K562 (cell line): ENCODE measurements at regions not wholly inside any gene's neighbourhood (a gene's known extent, or its start where the extent isn't known, plus 50 kb on each side); places are given as distances from the start of the nearest gene placed in this dataset.

Experiments
- ATAC-seq: fragments of 200-7000 bp; cut with Tn5 transposase; 3 replicates; pipeline ENCODE4 v1.9.1; 2020; ENCODE audit warnings: moderate library complexity
- BruUV-seq: library from RNA; stranded (reverse); fragments of 400-500 nt; replicated peaks from 2 replicates; lab custom pipeline; 2021; lab: Mats Ljungman, UMichigan
- CTCF ChIA-PET: fragments of 300-600 bp; formaldehyde crosslinking; extraction: SDS; loops from one replicate; lab custom pipeline; 2021; ENCODE audit warnings: low intra/inter-chr PET ratio; lab: Yijun Ruan, JAX
- POLR2A ChIA-PET: fragments of 300-600, 350-650 bp; sonication (Branson Sonifier 250); formaldehyde crosslinking; extraction: SDS; loops from one replicate; lab custom pipeline; 2021; ENCODE audit warnings: antibody characterized with exemption, inconsistent platforms; lab: Yijun Ruan, JAX
- DNase-seq, 4 experiments: peaks; one replicate each; pipeline versions ENCODE4 v3.0.0 to v3.0.0-alpha.2; 2011 to 2018; ENCODE audit warnings: low spot score in 3 of 4, mixed read lengths in 3 of 4; ENCODE audit errors: extremely low read depth in 1 of 4
- FAIRE-seq: peaks from 2 replicates; lab custom pipeline; 2011; peaks lifted over from hg19 to GRCh38; lab: Jason Lieb, UNC
- H2AFZ ChIP-seq: 2 replicates; pipeline ENCODE4 v1.6.0; 2011; ENCODE audit warnings: low read depth, low read length, control low read depth, inconsistent platforms
- H3K27ac ChIP-seq: fragments of 200-600 bp; 3 replicates; pipeline ENCODE4 v1.8.0; 2011; ENCODE audit warnings: low read depth, mild to moderate bottlenecking, control low read depth, inconsistent platforms, low read length, moderate library complexity, mixed read lengths; ENCODE audit errors: extremely low read depth
- H3K27me3 ChIP-seq, 2 experiments: fragments of 300-600 bp in 1 of 2; 2 replicates in 1 of 2; 3 replicates in 1 of 2; pipeline versions ENCODE4 v1.6.0 to v1.8.0; 2011; ENCODE audit warnings: inconsistent platforms in 2 of 2, low read length in 2 of 2, mild to moderate bottlenecking in 1 of 2, mixed read lengths in 1 of 2, moderate library complexity in 1 of 2; ENCODE audit not compliant: control insufficient read depth in 2 of 2, insufficient read depth in 2 of 2
- H3K36me3 ChIP-seq: fragments of 300-600 bp; 3 replicates; pipeline ENCODE4 v1.8.0; 2011; ENCODE audit warnings: mild to moderate bottlenecking, low read length, inconsistent platforms; ENCODE audit not compliant: control insufficient read depth, insufficient read depth
- H3K4me1 ChIP-seq, 2 experiments: fragments of 200-600 bp in 1 of 2; replicated peaks in 1 of 2; 2 replicates in 1 of 2; 3 replicates in 1 of 2; pipeline versions ENCODE4 v1.5.1 to v1.8.0; 2011; ENCODE audit warnings: inconsistent platforms in 2 of 2, low read length in 2 of 2, mild to moderate bottlenecking in 1 of 2, mixed read lengths in 1 of 2, moderate library complexity in 1 of 2; ENCODE audit not compliant: control insufficient read depth in 2 of 2, insufficient read depth in 2 of 2
- H3K4me2 ChIP-seq: 2 replicates; pipeline ENCODE4 v1.6.1; 2011; ENCODE audit warnings: low read length, control low read depth, inconsistent platforms, mixed read lengths; ENCODE audit not compliant: insufficient read depth
- H3K4me3 ChIP-seq: fragments of 200-600 bp; sonication (generic), shearing (Covaris generic); 2 replicates; pipeline ENCODE4 v1.5.1; 2016; ENCODE audit warnings: control low read depth, inconsistent platforms
- H3K79me2 ChIP-seq: fragments of 200-600 bp; 3 replicates; pipeline ENCODE4 v1.8.0; 2011; ENCODE audit warnings: low read length, inconsistent platforms; ENCODE audit not compliant: control insufficient read depth, insufficient read depth
- H3K9ac ChIP-seq, 2 experiments: 2 replicates each; pipeline versions ENCODE4 v1.6.0 to v1.6.1; 2011; ENCODE audit warnings: low read depth in 2 of 2, low read length in 2 of 2, control low read depth in 1 of 2, inconsistent platforms in 1 of 2, mild to moderate bottlenecking in 1 of 2, mixed read lengths in 1 of 2; ENCODE audit not compliant: insufficient read depth in 1 of 2
- H3K9me1 ChIP-seq: one replicate; pipeline ENCODE4 v1.6.0; 2011; ENCODE audit warnings: inconsistent platforms, mild to moderate bottlenecking, low read length, moderate library complexity; ENCODE audit not compliant: control insufficient read depth, insufficient read depth
- H3K9me3 ChIP-seq: replicated peaks from 2 replicates; pipeline ENCODE4 v1.5.1; 2011; ENCODE audit warnings: low read depth, low read length, inconsistent platforms; ENCODE audit not compliant: control insufficient read depth, insufficient read depth
- H4K20me1 ChIP-seq: replicated peaks from 2 replicates; pipeline ENCODE4 v1.6.1; 2011; ENCODE audit warnings: low read length, inconsistent platforms, mixed read lengths; ENCODE audit not compliant: control insufficient read depth, insufficient read depth
- CBX2 ChIP-seq: fragments of 200-600 bp; sonication (generic); IDR thresholded peaks from one replicate; pipeline ENCODE4 v1.6.1; 2012; ENCODE audit warnings: mild to moderate bottlenecking, low read length, inconsistent platforms; ENCODE audit not compliant: insufficient read depth, poor library complexity, severe bottlenecking
- KLF6 ChIP-seq: fragments of 250-450 bp; sonication (Bioruptor Pico); IDR thresholded peaks from 2 replicates; pipeline ENCODE4 v1.4.0; 2020; ENCODE audit warnings: mild to moderate bottlenecking, moderate library complexity, borderline replicate concordance
- MAZ ChIP-seq, 2 experiments: fragments of 450-650 bp in 1 of 2; sonication (generic) in 1 of 2; formaldehyde crosslinking; IDR thresholded peaks in 1 of 2; conservative IDR thresholded peaks in 1 of 2; 2 replicates each; pipeline versions ENCODE4 v1.4.0 to v1.5.0; 2020; ENCODE audit warnings: mild to moderate bottlenecking in 1 of 2, missing genetic modification reagents in 1 of 2
- SMARCC2 ChIP-seq: fragments of 450-650 bp; IDR thresholded peaks from 2 replicates; pipeline ENCODE4 v1.6.1; 2017; ENCODE audit warnings: antibody characterized with exemption, moderate library complexity, mild to moderate bottlenecking, low read depth
- ZNF140 ChIP-seq: fragments of 250-450 bp; sonication (Bioruptor Pico); IDR thresholded peaks from 2 replicates; pipeline ENCODE4 v1.8.0; 2021; ENCODE audit warnings: moderate library complexity, mild to moderate bottlenecking, inconsistent platforms
- ZNF41 ChIP-seq: fragments of 250-450 bp; sonication (Bioruptor Pico); conservative IDR thresholded peaks from 2 replicates; pipeline ENCODE4 v1.4.0; 2020; ENCODE audit warnings: mild to moderate bottlenecking
- ZNF561 ChIP-seq: fragments of 450-650 bp; formaldehyde crosslinking; conservative IDR thresholded peaks from 2 replicates; pipeline ENCODE4 v1.4.0; 2020; ENCODE audit warnings: mild to moderate bottlenecking, moderate library complexity
- WGBS: fragments of 100-300 bp; shearing (Covaris generic); methylation state at CpG from one replicate; pipeline ENCODE4 v1.1.6; 2016; ENCODE audit warnings: low coverage, mixed read lengths; ENCODE audit not compliant: insufficient coverage; ENCODE audit errors: missing lambda C conversion rate; 5-methylcytosine and 5-hydroxymethylcytosine counted together
- in situ Hi-C: fragments of 300-500 bp; cut with MboI; formaldehyde crosslinking; loops from 4 replicates; pipeline ENCODE4 v1.15.0; 2018; ENCODE audit warnings: inconsistent platforms, mixed read lengths
- intact Hi-C: fragments of 100-400 bp; cut with micrococcal nuclease; formaldehyde crosslinking; loops from 2 replicates; pipeline ENCODE4 v1.14.2; 2022

- no peak overlapping the region for H3K4me3 ChIP-seq
- no peak; the same call in 2 of the 3 replicates for ATAC-seq
- H3K27ac ChIP-seq = no peak overlapping the region
- WGBS = 6% methylated on average over 5 of the region's 6 CpGs
- no peaks in the 10 kb centered on the region for H4K20me1 ChIP-seq
- POLR2A ChIA-PET = interaction anchor here (0.5 kb wide), 1 partner anchor 152 kb away, joined by 3 read pairs; no protein-coding TSS in a partner anchor
- in situ Hi-C loops (no loop called here), intact Hi-C loops (no loop called here)
- H3K9me3 ChIP-seq = no peaks in the 10 kb centered on the region
- no peak overlapping the region for H3K9ac ChIP-seq
- no peaks in the 10 kb centered on the region for H3K79me2 ChIP-seq
- no peaks in the 10 kb centered on the region for H3K36me3 ChIP-seq
- no peak overlapping the region for H2AFZ ChIP-seq
- H3K9me1 ChIP-seq = no peaks in the 10 kb centered on the region
- TF ChIP-seq ZNF561 (no peak), CBX2 (no peak), SMARCC2 (no peak), MAZ (CRISPR knock-in tag; conservative IDR thresholded peaks at IDR 0.05 in 1 of 2, IDR thresholded peaks at IDR 0.05 in 1 of 2) (no peak), ZNF140 (CRISPR knock-in tag) (no peak), ZNF41 (CRISPR knock-in tag) (no peak), KLF6 (CRISPR knock-in tag) (no peak)
- no peak overlapping the region for H3K4me2 ChIP-seq
- no peak for DNase-seq
- BruUV-seq = no TSS peak
- peaks cover 2 to 9% of the 10 kb centered on the region in 2 experiments; a peak in 3 of 5 replicates for H3K27me3 ChIP-seq
- CTCF ChIA-PET = no interaction called here
- H3K4me1 ChIP-seq = no peaks in the 10 kb centered on the region
- no peak for FAIRE-seq
Measured at GRCh38 chr7:3201937-3202710, 98.9 kb upstream of the SDK1 start.
